Activated T-helper 9 cell treated with anti-CD3 and anti-CD28 coated beads, Interleukin-2, amount 50 U/mL, for 16 hours (primary cell): ENCODE measurements at regions not wholly inside any gene's neighbourhood (a gene's known extent, or its start where the extent isn't known, plus 50 kb on each side); places are given as distances from the start of the nearest gene placed in this dataset.
A peak's percentile ranks its signal among the peaks of the same experiment; 100 is the strongest.

ENCODE experiments used
- DNase-seq: peaks from one replicate; pipeline ENCODE4 v3.0.0-alpha.2; 2020; ENCODE audit warnings: low read depth

DNA sequence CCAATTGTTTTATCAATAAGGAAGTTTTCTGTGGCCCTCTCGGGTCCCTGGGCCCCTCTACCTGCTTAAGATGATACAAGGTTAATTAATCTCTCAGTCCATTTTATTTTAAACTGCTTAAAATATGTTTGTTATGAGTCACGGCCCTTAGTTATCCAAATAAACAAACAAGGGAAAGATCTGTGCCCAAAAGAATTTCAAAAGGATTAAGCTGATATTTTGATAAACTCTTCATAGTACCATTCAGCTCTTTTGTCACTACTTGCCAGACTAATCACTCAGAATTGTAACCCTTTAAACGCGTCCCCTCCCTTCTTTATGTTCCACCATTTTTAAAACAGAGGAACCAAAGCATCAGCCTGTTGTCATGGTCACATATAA lies 144.7 kb upstream of the STK17B start:
- DNase-seq, result no peak

DNA sequence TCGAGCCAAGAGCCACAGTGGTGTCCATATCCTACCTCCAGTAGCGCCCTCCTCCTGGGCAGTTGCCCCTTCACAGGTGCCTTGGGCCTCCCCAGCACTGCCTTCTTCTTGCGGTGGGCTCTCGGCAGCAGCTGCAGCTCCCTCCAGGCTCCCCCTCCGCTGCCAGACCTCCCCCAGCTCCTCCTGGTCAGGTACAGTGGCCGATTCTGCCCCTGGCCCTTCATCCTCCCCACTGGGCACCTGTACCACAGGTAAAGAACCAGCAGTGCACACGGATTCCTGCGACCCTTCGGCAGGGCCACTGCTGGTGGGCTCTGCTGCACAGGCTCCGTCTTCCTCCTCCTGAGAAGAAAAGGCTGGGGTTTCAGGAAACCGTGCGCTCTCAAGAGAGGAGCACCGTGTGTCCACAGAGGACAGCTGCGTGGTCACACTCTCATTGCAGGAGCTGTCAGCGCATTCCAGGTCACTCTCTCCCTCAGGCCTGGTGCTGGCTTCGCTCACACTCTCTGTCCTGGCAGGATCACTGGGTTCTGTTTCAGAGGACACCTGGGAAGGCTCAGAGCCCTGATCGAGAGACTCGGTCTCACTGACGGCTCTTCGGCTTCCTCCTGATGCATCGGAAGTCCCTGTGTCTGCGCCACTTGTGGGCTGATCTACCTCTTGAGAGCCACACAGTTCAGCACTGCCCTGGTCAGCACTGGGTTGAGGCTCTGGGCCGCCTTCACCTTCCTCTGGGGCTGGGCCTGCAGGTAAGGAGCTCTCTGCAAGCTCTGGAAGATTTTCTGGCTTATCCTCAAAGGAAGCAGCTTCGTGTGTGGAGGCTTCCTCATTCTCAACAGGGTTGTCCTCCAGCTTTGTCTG lies 147.4 kb upstream of the STK17B start:
- DNase-seq, result no peak

DNA sequence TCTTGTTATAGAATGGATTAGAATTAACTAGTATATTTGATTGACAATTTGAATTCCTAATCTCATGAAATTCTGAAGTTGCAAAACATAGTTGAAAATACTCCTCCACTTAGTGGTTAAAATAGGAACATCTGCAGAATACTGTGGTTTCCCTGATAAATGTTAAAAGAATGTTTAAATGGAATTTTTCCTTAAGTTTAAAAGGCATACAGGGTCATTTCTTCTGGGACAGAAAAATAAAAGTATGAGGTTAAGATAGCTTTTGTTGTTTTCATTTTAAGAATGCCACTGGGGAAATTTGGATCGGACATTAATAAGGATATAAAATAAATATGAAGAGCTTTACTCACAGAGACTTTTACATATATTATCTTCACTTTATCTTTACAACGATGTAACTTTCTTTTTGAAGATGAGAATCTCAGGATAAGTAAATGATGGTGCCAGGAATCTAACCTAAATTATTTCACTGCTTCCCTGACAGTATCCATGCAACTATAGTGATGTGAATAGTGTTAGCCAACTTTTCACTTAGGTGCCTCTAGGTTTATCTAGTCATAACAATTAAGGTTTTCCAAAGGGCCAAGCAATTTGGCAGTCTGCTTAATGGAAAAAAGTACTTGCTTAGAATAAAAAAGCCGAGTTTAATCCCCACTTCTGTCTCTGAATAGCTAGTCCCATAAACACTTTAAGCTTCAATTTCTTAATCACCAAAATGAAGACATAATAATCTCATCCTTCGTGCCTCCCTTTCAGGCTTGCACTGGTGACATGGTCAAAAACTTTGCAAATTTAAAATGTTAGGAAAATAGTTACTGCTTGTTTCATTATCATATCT lies 151.8 kb upstream of the STK17B start:
- DNase-seq, result no peak

DNA sequence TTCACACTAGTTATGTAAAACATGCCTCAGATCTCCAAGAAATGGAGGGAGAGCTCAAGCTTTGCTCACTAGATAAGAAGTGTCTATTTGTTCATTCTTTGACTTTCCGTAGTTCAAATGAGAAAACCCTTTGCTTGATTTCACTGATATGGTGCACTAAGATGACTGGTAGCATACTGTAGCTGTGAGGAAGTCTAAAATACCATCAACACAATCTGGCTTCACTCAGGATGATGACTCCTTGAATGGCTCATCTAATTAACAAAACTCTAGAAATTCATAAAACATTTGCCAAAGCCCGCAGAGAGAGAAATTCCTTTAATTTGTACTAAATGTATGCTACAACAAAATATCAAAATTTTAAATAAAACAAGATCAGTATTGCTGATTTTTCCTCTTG lies 152.8 kb upstream of the STK17B start:
- no peak for DNase-seq

DNA sequence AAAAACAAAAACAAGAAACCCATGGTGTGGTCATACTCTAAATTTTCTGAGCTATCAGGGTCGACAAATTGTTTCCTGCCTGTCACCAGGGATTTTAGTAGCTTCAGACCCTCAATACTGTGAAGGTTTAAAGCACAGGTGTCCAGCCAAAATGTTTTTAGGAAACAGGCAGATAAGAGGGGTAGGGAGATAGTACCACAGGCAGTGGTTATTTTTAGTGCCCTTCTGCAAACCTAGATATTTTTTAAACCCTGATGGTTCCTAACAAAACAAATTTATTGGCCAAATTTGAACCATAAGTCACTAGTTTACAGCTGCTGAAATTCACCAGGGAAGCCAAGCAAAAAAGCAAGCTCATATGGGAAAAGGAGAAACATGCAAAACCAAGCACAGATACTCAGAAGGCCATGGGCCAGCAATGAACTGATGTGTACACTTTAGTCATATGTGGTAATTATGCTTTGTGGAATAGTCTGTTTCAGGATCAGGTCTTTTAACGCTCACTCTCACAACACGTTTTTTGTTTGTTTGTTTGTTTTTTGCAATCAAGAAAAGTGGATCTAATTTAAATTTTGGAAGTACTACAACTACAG lies 156.8 kb upstream of the STK17B start:
- no peak for DNase-seq

DNA sequence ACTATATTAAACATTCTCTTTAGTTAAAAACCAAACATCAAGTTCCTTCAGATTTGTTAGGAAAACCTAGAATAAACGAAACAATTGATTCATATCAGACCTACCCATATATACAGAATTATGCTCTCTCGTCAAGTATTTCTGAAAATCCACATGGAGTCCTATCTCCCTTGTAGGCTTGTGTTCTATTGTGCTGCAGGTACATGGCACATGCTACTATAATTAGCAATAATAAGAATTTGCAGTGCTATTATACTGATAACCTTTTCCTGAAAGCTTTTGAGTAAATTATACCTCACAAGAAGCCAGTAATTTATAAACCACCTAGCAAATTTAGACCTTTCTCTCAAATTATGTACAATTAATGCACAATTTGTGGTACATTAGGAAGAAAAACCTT lies 158.6 kb upstream of the STK17B start:
- no peak for DNase-seq

DNA sequence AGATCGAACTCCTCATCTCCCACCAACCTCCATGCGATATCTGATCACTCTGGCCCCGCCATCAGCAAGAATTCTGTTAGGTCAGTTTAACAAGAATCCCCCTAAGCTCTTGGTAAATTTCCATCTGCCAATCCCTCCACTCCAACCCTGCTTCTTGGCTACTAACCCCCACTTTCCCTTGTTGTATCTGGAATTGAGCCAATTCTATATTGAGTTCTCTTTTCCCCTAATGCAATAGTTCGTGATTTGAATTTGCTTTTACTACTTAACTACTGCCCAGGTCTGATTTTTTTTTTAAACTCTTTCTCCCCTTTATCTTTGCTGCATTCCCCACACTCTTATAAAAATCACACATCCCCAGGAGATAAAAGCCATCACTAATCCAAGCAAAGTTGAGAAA lies 159.3 kb upstream of the STK17B start:
- DNase-seq, result no peak

DNA sequence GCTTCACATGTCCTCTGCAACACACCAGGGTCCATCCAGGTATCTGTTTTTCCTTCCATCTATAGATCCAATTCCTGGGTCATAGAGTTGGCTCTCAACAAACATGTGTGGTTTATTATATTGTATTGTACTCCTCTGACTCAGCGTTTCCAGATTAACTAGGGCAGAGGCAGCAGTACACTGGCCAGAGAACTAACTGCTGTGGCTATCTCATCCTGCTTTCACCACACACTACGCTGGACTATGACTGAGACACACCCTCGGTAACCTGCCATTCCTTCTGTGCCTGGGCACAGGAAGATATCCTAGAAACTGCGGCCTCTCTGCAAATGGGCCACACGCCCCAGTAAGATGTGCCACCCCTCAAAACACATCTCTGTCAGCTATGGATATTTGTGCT lies 159.8 kb upstream of the STK17B start:
- no peak for DNase-seq

DNA sequence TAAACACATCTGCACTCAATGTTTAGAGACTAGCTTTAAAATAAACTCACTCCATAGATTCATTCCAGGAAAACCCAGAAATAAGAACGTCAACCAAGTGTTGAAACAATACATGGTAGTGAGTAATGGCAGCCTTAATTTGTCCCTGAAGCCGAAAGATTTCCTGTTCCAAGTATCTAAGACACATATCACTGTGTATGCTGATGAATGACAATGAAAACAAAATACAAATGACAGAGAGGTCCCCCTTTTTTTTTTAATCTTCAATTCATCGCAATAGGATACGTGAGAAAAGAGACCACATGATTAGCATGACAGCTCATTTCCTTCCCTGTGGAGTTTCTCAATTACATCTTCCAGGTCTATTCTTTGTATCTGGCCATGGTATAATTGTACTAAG lies 160.5 kb upstream of the STK17B start:
- no peak for DNase-seq

DNA sequence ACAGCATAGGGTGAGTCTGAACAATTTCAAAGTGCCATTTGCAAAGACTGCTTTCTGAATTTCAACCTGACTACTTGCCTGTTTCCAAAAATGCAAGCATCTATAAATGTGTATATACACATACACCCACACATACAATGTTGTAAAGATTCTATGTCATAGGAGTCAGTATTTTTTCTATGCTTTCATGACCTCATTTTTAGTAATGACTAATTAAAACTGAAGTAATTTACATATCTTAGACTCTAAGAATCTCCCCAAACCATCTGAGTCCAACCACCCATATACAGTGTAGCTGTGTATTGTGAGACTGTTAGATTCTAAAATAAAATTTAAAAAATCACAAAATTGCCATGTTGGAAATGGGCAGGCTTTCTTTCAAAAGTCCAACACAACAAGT lies 162.0 kb upstream of the STK17B start:
- DNase-seq, result no peak

DNA sequence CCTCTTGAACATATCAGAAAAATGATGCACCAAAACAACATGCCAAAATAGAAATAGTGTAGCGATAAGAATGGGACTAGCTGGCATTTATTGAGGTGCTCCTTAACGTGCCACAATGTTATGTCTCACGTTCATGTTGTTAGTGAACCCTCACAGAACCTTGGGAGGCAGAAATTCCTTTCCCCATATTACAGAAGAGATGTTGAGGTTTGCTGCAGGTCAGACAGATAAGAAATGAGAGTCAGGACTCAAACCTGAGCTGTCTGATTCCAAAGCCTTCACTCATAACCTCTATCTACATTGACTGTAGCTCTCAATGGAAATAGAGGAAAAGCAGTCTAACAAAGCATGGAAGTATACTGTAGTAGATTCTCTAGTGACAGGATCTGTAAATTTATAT lies 163.3 kb upstream of the STK17B start:
- no peak for DNase-seq

DNA sequence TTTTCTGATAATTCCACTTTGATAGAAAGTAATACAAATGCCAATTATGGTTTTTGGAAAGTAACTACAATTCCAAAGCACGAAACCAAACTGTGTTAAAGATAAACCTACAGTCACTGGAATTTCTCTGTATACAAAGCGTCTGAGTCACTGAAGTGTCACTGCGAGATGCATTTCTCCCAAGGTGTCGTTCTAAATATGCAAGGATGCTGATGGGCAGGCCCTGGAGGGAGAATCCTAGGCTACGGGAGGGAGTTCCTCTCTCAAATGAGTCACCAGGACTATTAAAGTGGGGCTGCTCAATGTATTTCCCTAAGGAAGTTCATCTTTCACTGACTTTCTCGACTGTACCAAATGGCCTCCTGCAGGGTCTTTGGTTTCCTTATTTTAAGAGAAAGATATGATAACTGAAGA lies 163.8 kb upstream of the STK17B start:
- DNase-seq, result no peak

DNA sequence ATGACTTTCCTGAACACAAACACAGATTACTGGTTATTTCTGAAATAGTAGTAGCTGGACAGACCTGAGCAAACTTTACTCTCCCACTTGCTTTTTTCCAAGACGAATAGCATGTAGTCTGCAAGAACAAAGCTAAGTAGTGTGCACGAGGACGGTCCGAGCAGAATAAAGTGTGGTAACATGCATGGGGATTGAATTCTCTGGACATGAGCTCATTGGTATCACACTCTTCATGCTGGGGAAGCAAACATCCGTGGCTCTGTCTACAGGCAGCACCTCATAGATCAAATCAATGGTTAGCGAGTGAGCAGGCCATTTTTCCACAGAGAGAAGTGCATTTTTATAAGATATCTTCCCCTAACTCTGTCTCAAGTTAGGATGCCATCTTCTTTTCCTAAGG lies 164.8 kb upstream of the STK17B start:
- no peak for DNase-seq

DNA sequence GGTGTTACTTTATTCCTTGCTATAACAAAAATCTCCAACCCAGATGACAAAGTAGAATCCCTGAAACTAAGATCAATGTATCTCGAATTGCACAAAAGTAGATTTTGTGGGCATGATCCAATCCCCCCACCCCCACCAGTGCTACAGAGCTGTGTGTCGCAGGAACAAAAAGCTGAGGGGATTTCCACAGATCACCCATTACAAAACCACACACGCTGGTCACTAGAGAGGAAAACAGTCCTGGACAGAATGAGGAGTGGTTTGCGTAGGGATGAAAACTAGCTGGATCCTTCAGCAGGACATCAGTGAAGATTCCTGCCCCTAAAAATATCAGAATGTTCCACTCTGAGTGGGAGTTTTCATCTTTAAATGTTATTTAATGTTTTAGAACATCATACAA lies 165.3 kb upstream of the STK17B start:
- DNase-seq, result no peak

DNA sequence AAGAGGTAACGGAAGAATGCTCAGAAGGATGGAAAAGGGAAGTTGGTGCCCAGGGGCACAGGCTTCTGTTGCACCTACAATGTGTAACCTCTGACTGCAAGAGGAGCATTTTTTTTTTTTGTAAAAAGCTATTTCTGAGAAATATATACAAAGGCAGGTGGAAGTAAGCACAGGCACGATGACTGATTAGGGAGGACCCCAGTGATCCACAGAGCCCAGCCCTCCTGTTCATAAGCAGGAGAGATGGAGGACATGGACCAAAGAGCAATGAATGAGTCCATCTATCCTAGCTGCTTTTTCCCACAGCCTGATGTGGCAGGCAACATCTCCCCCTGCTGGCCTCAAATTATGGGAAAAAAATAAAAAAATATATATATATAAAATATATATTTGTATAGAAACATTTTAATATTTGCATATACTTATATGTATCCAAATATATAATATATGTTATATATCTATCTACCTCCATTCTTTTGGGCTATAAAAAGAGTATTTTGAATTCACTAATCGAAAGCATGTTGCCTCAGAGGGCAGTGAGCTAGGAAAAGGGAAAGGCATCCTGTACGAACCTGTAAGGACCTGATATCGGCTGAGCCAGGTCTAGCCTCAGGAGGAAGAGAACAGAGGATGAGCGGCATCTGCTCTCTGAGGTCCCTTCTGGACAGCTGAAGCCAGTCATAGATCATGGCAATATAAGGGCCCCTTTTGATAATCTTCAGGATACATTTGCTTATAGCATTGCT lies 166.0 kb upstream of the STK17B start:
- peak; percentile 5 for DNase-seq

DNA sequence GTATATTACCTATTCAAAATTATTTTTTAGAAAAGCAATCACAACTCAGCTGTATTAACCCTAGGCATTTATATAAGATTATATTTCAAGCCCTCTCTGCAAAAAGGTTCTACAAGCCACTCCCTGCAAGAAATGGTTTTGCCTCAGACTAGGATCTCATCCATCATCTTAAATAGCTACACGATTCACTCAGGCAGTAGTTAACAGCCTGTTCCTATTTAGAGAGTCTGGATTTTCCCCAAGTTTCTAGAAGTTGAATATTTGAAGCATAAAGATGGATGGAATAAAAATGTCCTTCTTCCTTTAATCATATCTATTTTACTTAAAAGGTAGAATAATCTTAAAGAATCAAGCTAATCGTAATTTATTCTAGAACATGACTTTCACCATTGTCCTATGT lies 167.1 kb upstream of the STK17B start:
- DNase-seq, result no peak

DNA sequence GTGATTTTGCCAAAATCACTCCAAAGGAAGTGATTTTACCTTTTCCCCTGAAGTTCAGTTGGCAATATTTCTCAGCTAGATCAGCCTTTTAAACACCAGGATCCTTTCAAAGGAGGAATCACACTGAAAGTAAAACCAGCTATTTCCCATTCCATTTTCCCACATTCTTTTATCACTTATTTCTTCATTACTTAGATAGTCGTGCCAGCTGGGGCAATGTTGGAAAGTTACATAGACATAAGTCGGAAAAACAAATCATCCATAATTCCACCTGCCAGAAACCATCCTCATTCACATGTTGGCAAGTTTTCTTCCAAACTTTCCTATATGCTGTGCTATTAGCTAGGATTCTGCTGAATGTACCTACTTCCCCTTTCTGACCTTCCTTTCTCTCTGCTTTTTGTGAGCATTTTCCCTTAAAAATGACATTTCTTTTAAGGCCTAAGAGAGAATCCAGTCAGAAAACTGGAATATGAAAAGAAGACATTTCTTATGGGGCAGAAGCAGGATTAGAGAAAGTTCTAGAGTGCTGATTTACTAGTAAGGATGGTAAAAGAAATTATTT lies 170.0 kb upstream of the STK17B start:
- no peak for DNase-seq

DNA sequence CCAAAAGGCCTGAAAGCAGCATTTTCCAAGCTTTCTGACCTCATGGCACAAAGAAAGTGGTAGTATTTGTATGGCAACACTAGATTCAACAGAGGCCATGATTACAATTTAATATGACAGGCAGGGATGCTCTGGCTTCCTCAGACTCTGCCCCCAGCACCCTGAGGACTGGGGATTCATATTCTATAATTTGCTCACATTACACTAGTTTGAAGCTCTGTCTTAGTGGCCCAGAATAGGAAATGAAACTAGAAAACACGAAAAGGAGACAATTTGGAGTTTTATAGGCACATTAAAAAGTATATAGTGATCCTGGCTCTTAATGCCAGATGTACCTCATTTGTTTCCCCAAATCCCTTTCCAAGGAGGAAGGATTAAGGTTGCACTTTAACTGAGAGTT lies 173.0 kb upstream of the STK17B start:
- no peak for DNase-seq

DNA sequence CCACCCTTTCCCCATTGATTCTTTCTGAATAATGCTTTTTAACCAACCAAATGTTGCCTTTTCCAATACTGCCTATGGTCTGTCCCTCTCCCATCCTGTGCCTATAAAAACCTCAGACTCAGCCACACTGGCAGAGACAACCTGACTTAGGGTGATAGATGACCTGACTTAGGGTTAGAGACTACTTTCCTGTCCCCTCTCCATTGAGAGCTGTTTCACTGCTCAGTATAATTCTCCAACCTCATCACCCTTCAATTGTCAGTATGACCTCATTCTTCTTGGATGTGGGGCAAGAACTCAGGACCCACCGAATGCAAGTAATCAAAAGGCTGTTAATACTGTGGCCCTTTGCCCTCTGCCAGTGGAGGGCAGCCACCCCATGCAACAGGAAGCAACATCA lies 182.3 kb upstream of the STK17B start:
- no peak for DNase-seq

DNA sequence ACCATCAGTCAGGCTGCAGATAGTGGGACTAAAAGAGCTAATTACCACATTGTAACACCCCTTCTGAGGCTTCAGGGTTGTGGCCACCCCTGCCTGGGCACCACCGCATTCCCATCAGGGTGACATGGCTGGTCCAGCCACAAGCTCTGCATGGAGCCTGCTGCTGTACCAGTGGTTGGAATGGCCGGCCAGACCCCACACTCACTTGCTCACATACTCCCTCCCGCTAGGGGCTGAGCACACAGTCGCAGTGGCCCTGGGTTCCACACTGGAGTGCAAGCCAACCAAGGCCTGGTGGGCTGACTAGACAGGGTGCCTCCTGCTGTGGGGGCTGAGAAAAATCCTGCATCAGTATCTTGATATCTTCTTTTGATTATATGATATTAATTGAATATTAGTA lies 182.8 kb upstream of the STK17B start:
- DNase-seq, result no peak

DNA sequence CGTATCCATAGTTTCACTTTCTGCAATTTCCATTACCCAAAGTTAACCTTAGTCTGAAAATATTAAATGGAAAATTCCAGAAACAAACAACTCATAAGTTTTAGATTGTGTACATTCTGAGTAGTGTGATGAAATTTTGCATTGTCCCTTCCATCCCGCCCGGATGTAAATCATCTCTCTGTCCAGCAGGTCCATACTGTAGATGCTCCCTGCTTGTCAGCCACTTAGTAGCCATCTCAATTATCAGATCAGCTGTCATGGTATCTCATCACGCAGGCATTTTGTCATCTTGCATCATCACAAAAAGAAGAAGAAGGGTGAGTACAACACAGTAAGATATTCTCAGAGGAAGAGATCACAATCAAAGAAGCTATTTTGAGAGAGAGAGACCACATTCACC lies 185.0 kb upstream of the STK17B start:
- no peak for DNase-seq

DNA sequence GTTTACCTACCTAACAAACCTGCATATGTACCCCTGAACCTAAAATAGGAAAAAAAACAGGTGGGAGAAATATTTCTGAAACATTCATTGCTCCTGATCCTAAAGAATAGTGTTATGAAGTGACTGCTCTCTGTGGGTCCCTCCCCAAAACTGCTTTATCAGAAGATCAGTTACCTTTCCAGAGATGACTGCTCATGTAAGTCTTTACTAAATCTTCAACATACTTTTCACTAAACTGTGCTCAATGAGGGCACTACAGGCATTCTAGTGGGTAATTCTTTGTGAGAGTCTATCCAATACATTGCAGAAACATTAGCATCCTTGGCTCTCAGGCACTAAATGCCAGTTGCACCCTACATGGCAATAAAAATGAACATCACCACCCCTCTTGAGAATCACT lies 189.3 kb upstream of the STK17B start:
- no peak for DNase-seq
